Dedifferentiated amniotic fluid mesenchymal stem cell (primary cell): ENCODE measurements at regions not wholly inside any gene's neighbourhood (a gene's known extent, or its start where the extent isn't known, plus 50 kb on each side); places are given as distances from the start of the nearest gene placed in this dataset.
A peak's percentile ranks its signal among the peaks of the same experiment; 100 is the strongest.

Source experiments
- DNase-seq: peaks from one replicate; pipeline ENCODE4 v3.0.0-alpha.2; 2016; ENCODE audit errors: extremely low spot score

- DNase-seq: no peak
Measured at GRCh38 chr12:47560415-47560814, 145.4 kb downstream of the RPAP3 start.

GRCh38 chr12:47558625-47559345, 147.0 kb downstream of the RPAP3 start:
- DNase-seq: no peak

GRCh38 chr12:47557386-47557785, 148.4 kb downstream of the RPAP3 start:
- no peak for DNase-seq

- no peak for DNase-seq
Measured at GRCh38 chr12:47556261-47557030, 149.4 kb downstream of the RPAP3 start.

GRCh38 chr12:47554046-47554653, 151.7 kb downstream of the RPAP3 start:
- DNase-seq: no peak

- DNase-seq: no peak
Measured at GRCh38 chr12:47553266-47553665, 152.6 kb downstream of the RPAP3 start.

- DNase-seq: peak; percentile 58
Measured at GRCh38 chr12:47551426-47551851, 154.4 kb downstream of the RPAP3 start.

- no peak for DNase-seq
Measured at GRCh38 chr12:47549258-47549657, 156.6 kb downstream of the RPAP3 start.

GRCh38 chr12:47548401-47548800, 157.4 kb downstream of the RPAP3 start:
- DNase-seq: no peak

- peak; percentile 48 for DNase-seq
Measured at GRCh38 chr12:47547077-47547476, 158.8 kb downstream of the RPAP3 start.

- DNase-seq: no peak
Measured at GRCh38 chr12:47545938-47546609, 159.8 kb downstream of the RPAP3 start.

- DNase-seq: no peak
Measured at GRCh38 chr12:47534695-47535094, 171.1 kb downstream of the RPAP3 start.

- no peak for DNase-seq
Measured at GRCh38 chr12:47530050-47530449, 175.8 kb downstream of the RPAP3 start.

- DNase-seq: no peak
Measured at GRCh38 chr12:47527816-47528215, 178.0 kb downstream of the RPAP3 start.

- no peak for DNase-seq
Measured at GRCh38 chr12:47520029-47520428, 185.8 kb downstream of the RPAP3 start.

- no peak for DNase-seq
Measured at GRCh38 chr12:47517122-47517521, 188.7 kb downstream of the RPAP3 start.

- DNase-seq: peak; percentile 62
Measured at GRCh38 chr12:47509398-47509851, 196.4 kb downstream of the RPAP3 start.

- DNase-seq: no peak
Measured at GRCh38 chr12:47507221-47507620, 198.6 kb downstream of the RPAP3 start.

- peak; percentile 42 for DNase-seq
Measured at GRCh38 chr12:47504775-47505446, 200.9 kb downstream of the RPAP3 start.

GRCh38 chr12:47493801-47494200, 212.0 kb downstream of the RPAP3 start:
- no peak for DNase-seq

- DNase-seq: no peak
Measured at GRCh38 chr12:47491516-47492305, 214.1 kb downstream of the RPAP3 start.
